ENCODE measurements at regions not wholly inside any gene's neighbourhood (a gene's known extent, or its start where the extent isn't known, plus 50 kb on each side); places are given as distances from the start of the nearest gene placed in this dataset.

GRCh38 chr13:50341526-50341925, 326.3 kb downstream of the KCNRG start:
- Histone ChIP-seq H3K27ac (no peak overlapping the region), H3K36me3 (no peaks in the 10 kb centered on the region), H3K4me1 (no peaks in the 10 kb centered on the region), H3K27me3 (no peaks in the 10 kb centered on the region), H3K4me3 (no peak overlapping the region), H3K9me3 (no peaks in the 10 kb centered on the region)
- no peak for ATAC-seq
- no peak for DNase-seq
- TF ChIP-seq CTCF (IDR thresholded peaks at IDR 0.05): no peak
- no peak for FAIRE-seq
- WGBS, 2 donors: 83 to 87% methylated on average over 2 of the region's 2 CpGs
- intact Hi-C loops (cut with DNase I): no loop called here

GRCh38 chr13:50344717-50345116, 329.5 kb downstream of the KCNRG start:
- no peak for TF ChIP-seq CTCF (IDR thresholded peaks at IDR 0.05)
- intact Hi-C loops (cut with DNase I): no loop called here
- H3K9me3 ChIP-seq: no peaks in the 10 kb centered on the region
- FAIRE-seq (no peak), ATAC-seq (no peak), DNase-seq (no peak)
- no peak overlapping the region for H3K27ac ChIP-seq
- 65 to 66% methylated on average over 3 of the region's 3 CpGs for WGBS, 2 donors
- H3K27me3 ChIP-seq: no peaks in the 10 kb centered on the region
- no peaks in the 10 kb centered on the region for H3K36me3 ChIP-seq
- no peaks in the 10 kb centered on the region for H3K4me1 ChIP-seq
- no peak overlapping the region for H3K4me3 ChIP-seq

- H3K27me3 ChIP-seq: no peaks in the 10 kb centered on the region
- ATAC-seq: peak in 1 of 4 donors; percentile 44
- no peaks in the 10 kb centered on the region for H3K36me3 ChIP-seq
- no peaks in the 10 kb centered on the region for H3K9me3 ChIP-seq
- no CpG with 5 or more reads among the region's 1 CpG for WGBS, 2 donors
- FAIRE-seq: no peak
- no peak for DNase-seq
- no peak overlapping the region for H3K4me3 ChIP-seq
- no peak overlapping the region for H3K27ac ChIP-seq
- TF ChIP-seq CTCF (IDR thresholded peaks at IDR 0.05): no peak
- intact Hi-C loops (cut with DNase I): no loop called here
- H3K4me1 ChIP-seq: no peaks in the 10 kb centered on the region
Observed at GRCh38 chr13:50345804-50346203, 330.6 kb downstream of the KCNRG start.

- ATAC-seq (no peak), DNase-seq (no peak), FAIRE-seq (no peak)
- H3K27me3 ChIP-seq: no peaks in the 10 kb centered on the region
- no peaks in the 10 kb centered on the region for H3K4me1 ChIP-seq
- no peak for TF ChIP-seq CTCF (IDR thresholded peaks at IDR 0.05)
- no peaks in the 10 kb centered on the region for H3K9me3 ChIP-seq
- intact Hi-C loops (cut with DNase I): no loop called here
- WGBS, 2 donors: 80 to 87% methylated on average over 4 of the region's 4 CpGs
- H3K27ac ChIP-seq: no peak overlapping the region
- H3K4me3 ChIP-seq: no peak overlapping the region
- H3K36me3 ChIP-seq: no peaks in the 10 kb centered on the region
Observed at GRCh38 chr13:50348371-50348770, 333.1 kb downstream of the KCNRG start.

- no peak for TF ChIP-seq CTCF (IDR thresholded peaks at IDR 0.05)
- no peak for ATAC-seq
- H3K4me1 ChIP-seq: peaks cover 11 to 16% (median 11%) of the 10 kb centered on the region in 3 donors
- no peaks in the 10 kb centered on the region for H3K9me3 ChIP-seq
- H3K27me3 ChIP-seq: no peaks in the 10 kb centered on the region
- no peaks in the 10 kb centered on the region for H3K36me3 ChIP-seq
- no peak overlapping the region for H3K4me3 ChIP-seq
- no peak for DNase-seq
- FAIRE-seq: no peak
- 85 to 86% methylated on average over 2 of the region's 2 CpGs for WGBS, 2 donors
- no peak overlapping the region for H3K27ac ChIP-seq
- intact Hi-C loops (cut with DNase I): no loop called here
Observed at GRCh38 chr13:50352720-50353480, 337.7 kb downstream of the KCNRG start.

Data from pancreas (tissue), 10 donors.